ENCODE measurements at regions not wholly inside any gene's neighbourhood (a gene's known extent, or its start where the extent isn't known, plus 50 kb on each side); places are given as distances from the start of the nearest gene placed in this dataset.

- H3K36me3 ChIP-seq (ENCODE audit: low read length) = no peaks in the 10 kb centered on the region
- no peak overlapping the region for H3K9ac ChIP-seq (ENCODE audit: low read length)
- no peaks in the 10 kb centered on the region for H3K79me2 ChIP-seq (ENCODE audit: insufficient read depth, low read length)
These were observed 120.2 kb upstream of the CRIM1 start for GRCh38 chr2:36235426-36235825.

GRCh38 chr2:36223259-36223658 lies 132.3 kb upstream of the CRIM1 start:
- no peaks in the 10 kb centered on the region for H3K36me3 ChIP-seq (ENCODE audit: low read length)
- no peak for TF ChIP-seq EZH2phosphoT487 (conservative IDR thresholded peaks at IDR 0.05; ENCODE audit: low read length)
- no peak for TF ChIP-seq CTCF (IDR thresholded peaks at IDR 0.05; ENCODE audit: insufficient read depth, low read length, poor library complexity, severe bottlenecking)
- H3K4me2 ChIP-seq (ENCODE audit: low read depth, low read length, poor library complexity, severe bottlenecking) = no peak overlapping the region

More at GRCh38 chr2:36235426-36235825, 120.2 kb upstream of the CRIM1 start:
- H3K27ac ChIP-seq (ENCODE audit: low read depth, low read length) = no peak overlapping the region
- no peak overlapping the region for H2AFZ ChIP-seq (ENCODE audit: low read depth, low read length, severe bottlenecking)
- no peak overlapping the region for H3K4me3 ChIP-seq (ENCODE audit: insufficient read depth, low read length, poor library complexity, severe bottlenecking)
- H3K9me3 ChIP-seq (ENCODE audit: insufficient read depth, low read length) = no peaks in the 10 kb centered on the region
- no peaks in the 10 kb centered on the region for H3F3A ChIP-seq (ENCODE audit: insufficient read depth)
- no peak overlapping the region for H3K4me2 ChIP-seq (ENCODE audit: low read depth, low read length, poor library complexity, severe bottlenecking)
- no peaks in the 10 kb centered on the region for H3K9me2 ChIP-seq (replicated peaks; ENCODE audit: insufficient read depth, low read length)
- no peaks in the 10 kb centered on the region for H3K27me3 ChIP-seq (ENCODE audit: low read length)
- TF ChIP-seq CTCF (IDR thresholded peaks at IDR 0.05; ENCODE audit: insufficient read depth, low read length, poor library complexity, severe bottlenecking) (no peak), EZH2phosphoT487 (conservative IDR thresholded peaks at IDR 0.05; ENCODE audit: low read length) (no peak)
- H4K20me1 ChIP-seq (ENCODE audit: low read depth, low read length) = no peaks in the 10 kb centered on the region

GRCh38 chr2:36222485-36222884 lies 133.1 kb upstream of the CRIM1 start:
- Histone ChIP-seq H3K9me2 (replicated peaks; ENCODE audit: insufficient read depth, low read length) (no peaks in the 10 kb centered on the region), H3K4me3 (ENCODE audit: insufficient read depth, low read length, poor library complexity, severe bottlenecking) (no peak overlapping the region), H3K4me2 (ENCODE audit: low read depth, low read length, poor library complexity, severe bottlenecking) (no peak overlapping the region), H3K27me3 (ENCODE audit: low read length) (no peaks in the 10 kb centered on the region), H3K9ac (ENCODE audit: low read length) (no peak overlapping the region), H4K20me1 (ENCODE audit: low read depth, low read length) (no peaks in the 10 kb centered on the region), H3K9me3 (ENCODE audit: insufficient read depth, low read length) (no peaks in the 10 kb centered on the region), H3K36me3 (ENCODE audit: low read length) (no peaks in the 10 kb centered on the region), H3K79me2 (ENCODE audit: insufficient read depth, low read length) (no peaks in the 10 kb centered on the region), H3F3A (ENCODE audit: insufficient read depth) (no peaks in the 10 kb centered on the region), H2AFZ (ENCODE audit: low read depth, low read length, severe bottlenecking) (no peak overlapping the region), H3K27ac (ENCODE audit: low read depth, low read length) (no peak overlapping the region)
- no peak for TF ChIP-seq EZH2phosphoT487 (conservative IDR thresholded peaks at IDR 0.05; ENCODE audit: low read length)
- TF ChIP-seq CTCF (IDR thresholded peaks at IDR 0.05; ENCODE audit: insufficient read depth, low read length, poor library complexity, severe bottlenecking) = no peak

More at GRCh38 chr2:36223259-36223658, 132.3 kb upstream of the CRIM1 start:
- no peaks in the 10 kb centered on the region for H3K27me3 ChIP-seq (ENCODE audit: low read length)
- no peaks in the 10 kb centered on the region for H3K9me3 ChIP-seq (ENCODE audit: insufficient read depth, low read length)
- H3K4me3 ChIP-seq (ENCODE audit: insufficient read depth, low read length, poor library complexity, severe bottlenecking) = no peak overlapping the region
- no peaks in the 10 kb centered on the region for H4K20me1 ChIP-seq (ENCODE audit: low read depth, low read length)
- H3K9me2 ChIP-seq (replicated peaks; ENCODE audit: insufficient read depth, low read length) = no peaks in the 10 kb centered on the region
- H3K9ac ChIP-seq (ENCODE audit: low read length) = no peak overlapping the region
- no peaks in the 10 kb centered on the region for H3K79me2 ChIP-seq (ENCODE audit: insufficient read depth, low read length)
- H3K27ac ChIP-seq (ENCODE audit: low read depth, low read length) = no peak overlapping the region
- H2AFZ ChIP-seq (ENCODE audit: low read depth, low read length, severe bottlenecking) = no peak overlapping the region
- H3F3A ChIP-seq (ENCODE audit: insufficient read depth) = no peaks in the 10 kb centered on the region

Measured in SU-DHL-6 (cell line).